Testis (tissue), 2 donors: ENCODE measurements at regions not wholly inside any gene's neighbourhood (a gene's known extent, or its start where the extent isn't known, plus 50 kb on each side); places are given as distances from the start of the nearest gene placed in this dataset.

ENCODE experiments used
- DNase-seq: peaks from one replicate; pipeline ENCODE4 v3.0.0-alpha.2; 2019
- H3K27ac ChIP-seq, 2 donors: fragments of 200-600 bp; sonication (generic); one replicate each; pipeline ENCODE4 v1.5.1; 2019
- H3K27me3 ChIP-seq: fragments of 200-600 bp; sonication (generic); one replicate; pipeline ENCODE4 v1.5.1; 2019
- H3K36me3 ChIP-seq: fragments of 200-600 bp; sonication (generic); one replicate; pipeline ENCODE4 v1.5.1; 2017; ENCODE audit warnings: low read depth; ENCODE audit errors: missing control alignments
- H3K4me1 ChIP-seq: fragments of 200-600 bp; sonication (generic); one replicate; pipeline ENCODE4 v1.5.1; 2019
- H3K4me3 ChIP-seq, 2 donors: fragments of 200-600 bp; sonication (generic); one replicate each; pipeline ENCODE4 v1.5.1; 2017 to 2019
- H3K9me3 ChIP-seq: fragments of 200-600 bp; sonication (generic); one replicate; pipeline ENCODE4 v1.5.1; 2017
- POLR2A ChIP-seq: fragments of 450-650 bp; IDR thresholded peaks from one replicate; pipeline ENCODE4 v1.6.1; 2017; ENCODE audit warnings: antibody characterized with exemption, mild to moderate bottlenecking, moderate library complexity
- WGBS, 2 donors: methylation state at CpG; one replicate each; pipeline ENCODE4 v1.1.5; 2018; 5-methylcytosine and 5-hydroxymethylcytosine counted together
- intact Hi-C: fragments of 100-400 bp; cut with DNase I; formaldehyde crosslinking; loops from one replicate; pipeline ENCODE4 v1.15.1; 2023; ENCODE audit warnings: low total_unique reads
- TF ChIP-seq, protein P1 (sequence below), 3 experiments: fragments of 450-650 bp in 2 of 3; fragments of 200-600 bp in 1 of 3; sonication (generic) in 1 of 3; IDR thresholded peaks; one replicate each; pipeline ENCODE4 v1.5.1; 2016 to 2019; ENCODE audit warnings: antibody characterized with exemption in 3 of 3, mild to moderate bottlenecking in 2 of 3, moderate library complexity in 1 of 3

DNA sequence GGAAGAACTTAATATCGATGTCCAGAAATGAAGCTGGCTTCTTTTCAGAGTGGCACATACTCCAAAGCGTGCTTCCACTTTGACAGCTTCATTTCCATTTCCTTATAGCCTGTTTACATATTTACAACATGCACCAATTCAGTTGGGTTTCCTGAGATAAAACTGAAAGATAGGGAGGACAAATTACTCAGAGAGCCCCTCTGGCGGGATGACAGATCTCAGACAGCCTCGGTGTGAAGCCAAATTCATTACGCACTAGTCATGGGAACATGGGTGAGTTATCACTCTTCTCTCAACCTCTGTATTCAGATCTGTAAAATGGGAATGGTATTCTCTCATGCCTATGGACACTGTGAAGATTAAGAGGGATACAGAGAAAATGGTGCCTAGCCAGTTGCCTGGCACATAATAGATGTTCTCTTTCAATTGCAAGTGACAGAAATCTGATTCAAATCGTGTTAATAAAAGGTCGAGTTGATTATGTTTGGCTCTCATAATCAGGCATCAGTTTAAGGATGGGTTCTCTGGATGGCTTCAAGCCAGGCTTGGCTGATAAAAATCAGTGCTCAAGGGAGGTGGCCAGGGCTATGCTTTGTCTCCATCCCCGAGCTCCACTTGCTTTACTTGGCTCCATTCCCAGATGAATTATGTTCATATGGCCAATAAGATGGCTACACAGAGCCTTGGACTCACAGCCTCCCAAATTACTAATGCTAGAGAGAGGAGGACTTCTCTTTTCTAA, 132.2 kb upstream of the C1QTNF7 start:
- Histone ChIP-seq H3K36me3 (no peaks in the 10 kb centered on the region), H3K27ac (no peak overlapping the region), H3K4me1 (no peaks in the 10 kb centered on the region), H3K9me3 (no peaks in the 10 kb centered on the region), H3K27me3 (no peaks in the 10 kb centered on the region), H3K4me3 (no peak overlapping the region)
- intact Hi-C loops, result no loop called here
- no peak for DNase-seq
- 69 to 80% methylated on average over 8 of the region's 8 CpGs for WGBS, 2 donors
- TF ChIP-seq POLR2A, result no peak
- TF ChIP-seq, protein P1, sequence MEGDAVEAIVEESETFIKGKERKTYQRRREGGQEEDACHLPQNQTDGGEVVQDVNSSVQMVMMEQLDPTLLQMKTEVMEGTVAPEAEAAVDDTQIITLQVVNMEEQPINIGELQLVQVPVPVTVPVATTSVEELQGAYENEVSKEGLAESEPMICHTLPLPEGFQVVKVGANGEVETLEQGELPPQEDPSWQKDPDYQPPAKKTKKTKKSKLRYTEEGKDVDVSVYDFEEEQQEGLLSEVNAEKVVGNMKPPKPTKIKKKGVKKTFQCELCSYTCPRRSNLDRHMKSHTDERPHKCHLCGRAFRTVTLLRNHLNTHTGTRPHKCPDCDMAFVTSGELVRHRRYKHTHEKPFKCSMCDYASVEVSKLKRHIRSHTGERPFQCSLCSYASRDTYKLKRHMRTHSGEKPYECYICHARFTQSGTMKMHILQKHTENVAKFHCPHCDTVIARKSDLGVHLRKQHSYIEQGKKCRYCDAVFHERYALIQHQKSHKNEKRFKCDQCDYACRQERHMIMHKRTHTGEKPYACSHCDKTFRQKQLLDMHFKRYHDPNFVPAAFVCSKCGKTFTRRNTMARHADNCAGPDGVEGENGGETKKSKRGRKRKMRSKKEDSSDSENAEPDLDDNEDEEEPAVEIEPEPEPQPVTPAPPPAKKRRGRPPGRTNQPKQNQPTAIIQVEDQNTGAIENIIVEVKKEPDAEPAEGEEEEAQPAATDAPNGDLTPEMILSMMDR (IDR thresholded peaks at IDR 0.05), result no peak

DNA sequence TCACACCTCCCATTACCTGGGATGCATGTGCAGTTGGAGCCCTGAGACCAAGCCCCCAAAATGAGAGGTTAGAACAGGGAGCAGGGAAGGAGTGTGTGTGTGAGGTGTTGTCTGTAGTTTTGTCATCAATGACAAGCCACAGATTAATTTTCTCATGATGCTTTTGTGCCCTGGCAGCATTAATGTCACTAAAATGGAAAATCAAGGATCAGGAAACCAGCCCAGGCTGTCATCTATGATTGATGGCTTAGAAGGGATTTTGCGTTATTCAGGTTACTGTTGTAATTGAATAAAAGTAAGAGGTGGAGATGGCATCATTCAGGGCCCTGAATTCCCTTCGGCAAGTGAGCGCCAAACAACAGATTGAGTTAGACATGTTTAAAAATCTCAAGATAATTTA, 130.5 kb upstream of the C1QTNF7 start:
- intact Hi-C loops, result no loop called here
- Histone ChIP-seq H3K9me3 (no peaks in the 10 kb centered on the region), H3K36me3 (no peaks in the 10 kb centered on the region), H3K27me3 (no peaks in the 10 kb centered on the region), H3K4me1 (no peaks in the 10 kb centered on the region), H3K27ac (no peak overlapping the region), H3K4me3 (no peak overlapping the region)
- WGBS, 2 donors, result 95 to 97% methylated on average over 3 of the region's 3 CpGs
- no peak for TF ChIP-seq POLR2A
- TF ChIP-seq, protein P1 (IDR thresholded peaks at IDR 0.05), result no peak
- DNase-seq, result no peak

- H3K4me1 ChIP-seq, result peaks cover 2% of the 10 kb centered on the region
- no peak for DNase-seq
- 78 to 84% methylated on average over 2 of the region's 2 CpGs for WGBS, 2 donors
- H3K36me3 ChIP-seq, result no peaks in the 10 kb centered on the region
- H3K27ac ChIP-seq, result no peak overlapping the region
- no peak for TF ChIP-seq POLR2A
- TF ChIP-seq, protein P1 (IDR thresholded peaks at IDR 0.05), result no peak
- intact Hi-C loops, result no loop called here
- H3K27me3 ChIP-seq, result no peaks in the 10 kb centered on the region
- no peak overlapping the region for H3K4me3 ChIP-seq
- no peaks in the 10 kb centered on the region for H3K9me3 ChIP-seq
Measured at GRCh38 chr4:15299627-15300026, 128.2 kb upstream of the C1QTNF7 start.

DNA sequence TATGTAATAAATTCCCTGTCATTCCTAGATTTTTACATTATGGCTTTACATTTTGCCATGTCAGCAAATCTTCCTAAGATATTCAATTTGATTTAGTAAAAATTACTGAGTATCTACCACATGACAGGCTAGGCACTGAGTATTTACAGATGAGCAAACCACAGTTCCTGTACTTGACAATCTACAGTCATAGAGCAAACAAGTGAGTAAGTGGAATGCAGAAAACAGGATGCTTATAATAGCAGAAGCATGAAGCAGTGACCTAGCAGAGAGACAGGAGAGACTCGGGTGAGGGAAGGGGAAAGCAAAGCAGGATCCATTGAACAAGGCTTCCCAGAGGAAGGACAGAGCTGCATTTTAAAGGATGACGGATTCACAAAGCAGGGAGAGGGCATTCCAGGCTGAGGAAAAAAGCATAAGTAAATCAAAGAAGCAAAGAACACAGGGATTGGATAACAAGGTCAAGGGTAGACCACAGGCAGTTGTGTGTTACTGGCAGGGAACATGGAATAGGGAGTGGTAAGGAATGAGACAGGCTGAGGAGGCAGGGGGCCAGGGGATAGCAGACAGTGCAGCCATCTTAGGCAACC, 124.7 kb upstream of the C1QTNF7 start:
- 34 to 45% methylated on average over 2 of the region's 2 CpGs for WGBS, 2 donors
- peaks cover 2% of the 10 kb centered on the region for H3K4me1 ChIP-seq
- no peaks in the 10 kb centered on the region for H3K27me3 ChIP-seq
- no peaks in the 10 kb centered on the region for H3K9me3 ChIP-seq
- intact Hi-C loops, result no loop called here
- no peak overlapping the region for H3K27ac ChIP-seq
- H3K36me3 ChIP-seq, result no peaks in the 10 kb centered on the region
- DNase-seq, result no peak
- no peak overlapping the region for H3K4me3 ChIP-seq
- TF ChIP-seq, protein P1 (IDR thresholded peaks at IDR 0.05), result no peak
- no peak for TF ChIP-seq POLR2A

DNA sequence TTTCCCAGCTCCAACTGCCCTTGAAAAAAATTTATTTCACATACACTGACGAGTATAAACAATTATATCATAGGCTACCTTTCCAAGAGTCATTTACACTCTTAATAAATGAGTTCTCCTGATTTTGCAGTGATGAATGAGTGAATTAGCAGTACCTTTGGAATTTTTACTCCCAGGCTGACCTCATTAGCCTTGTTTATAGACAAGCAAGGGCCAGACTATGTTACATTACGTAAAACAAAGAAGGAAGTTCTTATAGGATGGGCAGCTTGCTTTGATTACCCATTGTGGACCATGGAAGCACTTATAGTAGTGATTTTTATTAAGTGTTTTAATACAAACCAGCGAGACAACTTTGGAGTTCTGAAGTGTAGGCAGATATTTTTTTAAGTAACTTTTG, 112.9 kb upstream of the C1QTNF7 start:
- Histone ChIP-seq H3K27me3 (no peaks in the 10 kb centered on the region), H3K36me3 (no peaks in the 10 kb centered on the region), H3K9me3 (no peaks in the 10 kb centered on the region), H3K27ac (no peak overlapping the region), H3K4me1 (no peaks in the 10 kb centered on the region), H3K4me3 (no peak overlapping the region)
- WGBS, 2 donors, result 78 to 89% methylated on average over 3 of the region's 3 CpGs
- intact Hi-C loops, result no loop called here
- DNase-seq, result no peak
- TF ChIP-seq POLR2A, result no peak
- TF ChIP-seq, protein P1 (IDR thresholded peaks at IDR 0.05), result no peak
